Uterus (tissue), 3 donors: ENCODE measurements at regions not wholly inside any gene's neighbourhood (a gene's known extent, or its start where the extent isn't known, plus 50 kb on each side); places are given as distances from the start of the nearest gene placed in this dataset.

ENCODE experiments used
- DNase-seq, 2 donors: peaks; one replicate each; pipeline ENCODE4 v3.0.0-alpha.2; 2019 to 2020
- H3K27ac ChIP-seq, 2 donors: fragments of 200-600 bp; sonication (generic); 1 replicate in 1 of 2; 2 replicates in 1 of 2; pipeline ENCODE4 v1.5.1; 2016 to 2018
- H3K27me3 ChIP-seq, 2 donors: fragments of 200-600 bp; sonication (generic); one replicate each; pipeline ENCODE4 v1.5.1; 2018 to 2019; ENCODE audit warnings: control low read depth in 1 of 2
- H3K36me3 ChIP-seq, 2 donors: fragments of 200-600 bp; sonication (generic); one replicate each; pipeline ENCODE4 v1.5.1; 2019; ENCODE audit warnings: control low read depth in 1 of 2
- H3K4me1 ChIP-seq, 2 donors: fragments of 200-600 bp; sonication (generic); one replicate each; pipeline ENCODE4 v1.5.1; 2018 to 2019; ENCODE audit warnings: control low read depth in 1 of 2
- H3K4me3 ChIP-seq, 2 donors: fragments of 200-600 bp; sonication (generic); 1 replicate in 1 of 2; 2 replicates in 1 of 2; pipeline ENCODE4 v1.5.1; 2018 to 2019; ENCODE audit warnings: mild to moderate bottlenecking in 1 of 2
- H3K9me3 ChIP-seq, 2 donors: fragments of 200-600 bp; sonication (generic); one replicate each; pipeline ENCODE4 v1.5.1; 2019; ENCODE audit warnings: control low read depth in 1 of 2
- CTCF ChIP-seq, 4 experiments: fragments of 200-600 bp in 2 of 4; fragments of 450-650 bp in 2 of 4; sonication (generic) in 2 of 4; IDR thresholded peaks; one replicate each; pipeline ENCODE4 v1.5.1; 2016 to 2019; ENCODE audit warnings: antibody characterized with exemption in 4 of 4, mild to moderate bottlenecking in 2 of 4, moderate library complexity in 1 of 4
- POLR2A ChIP-seq, 2 donors: fragments of 450-650 bp; IDR thresholded peaks; one replicate each; pipeline ENCODE4 v1.6.1; 2016; ENCODE audit warnings: antibody characterized with exemption in 2 of 2, mild to moderate bottlenecking in 1 of 2, moderate library complexity in 1 of 2
- intact Hi-C: fragments of 100-400 bp; cut with DNase I; formaldehyde crosslinking; loops from one replicate; pipeline ENCODE4 v1.15.1; 2023; ENCODE audit warnings: low total_unique reads
- donor health status: DM: yes; HTN: yes; CAD: no.

- Histone ChIP-seq H3K4me3 (no peak overlapping the region), H3K27ac (no peak overlapping the region), H3K27me3 (no peaks in the 10 kb centered on the region), H3K36me3 (no peaks in the 10 kb centered on the region), H3K9me3 (no peaks in the 10 kb centered on the region), H3K4me1 (no peaks in the 10 kb centered on the region)
- intact Hi-C loops, result no loop called here
- DNase-seq, result no peak
- TF ChIP-seq CTCF (IDR thresholded peaks at IDR 0.05), result no peak
- no peak for TF ChIP-seq POLR2A (IDR thresholded peaks at IDR 0.05)
Observed at GRCh38 chr14:97021001-97021400, 223.8 kb downstream of the VRK1 start.

GRCh38 chr14:97021571-97022168 is 224.5 kb downstream of the VRK1 start:
- no peak overlapping the region for H3K4me3 ChIP-seq
- intact Hi-C loops, result no loop called here
- H3K27me3 ChIP-seq, result no peaks in the 10 kb centered on the region
- no peaks in the 10 kb centered on the region for H3K36me3 ChIP-seq
- no peak overlapping the region for H3K27ac ChIP-seq
- TF ChIP-seq CTCF (IDR thresholded peaks at IDR 0.05) (no peak), POLR2A (IDR thresholded peaks at IDR 0.05) (no peak)
- no peak for DNase-seq
- H3K4me1 ChIP-seq, result no peaks in the 10 kb centered on the region
- H3K9me3 ChIP-seq, result no peaks in the 10 kb centered on the region

- no peaks in the 10 kb centered on the region for H3K9me3 ChIP-seq
- intact Hi-C loops, result no loop called here
- H3K36me3 ChIP-seq, result no peaks in the 10 kb centered on the region
- no peaks in the 10 kb centered on the region for H3K4me1 ChIP-seq
- no peak overlapping the region for H3K27ac ChIP-seq
- H3K27me3 ChIP-seq, result no peaks in the 10 kb centered on the region
- H3K4me3 ChIP-seq, result no peak overlapping the region
- TF ChIP-seq POLR2A (IDR thresholded peaks at IDR 0.05) (no peak), CTCF (IDR thresholded peaks at IDR 0.05) (no peak)
- no peak for DNase-seq
Observed at GRCh38 chr14:97022741-97023140, 225.6 kb downstream of the VRK1 start.

GRCh38 chr14:97023871-97024270 is 226.7 kb downstream of the VRK1 start:
- no peaks in the 10 kb centered on the region for H3K27me3 ChIP-seq
- intact Hi-C loops, result no loop called here
- no peaks in the 10 kb centered on the region for H3K4me1 ChIP-seq
- H3K36me3 ChIP-seq, result no peaks in the 10 kb centered on the region
- no peak overlapping the region for H3K27ac ChIP-seq
- no peak for DNase-seq
- TF ChIP-seq POLR2A (IDR thresholded peaks at IDR 0.05) (no peak), CTCF (IDR thresholded peaks at IDR 0.05) (no peak)
- no peak overlapping the region for H3K4me3 ChIP-seq
- H3K9me3 ChIP-seq, result no peaks in the 10 kb centered on the region

GRCh38 chr14:97024300-97024699 is 227.1 kb downstream of the VRK1 start:
- intact Hi-C loops, result no loop called here
- DNase-seq, result no peak
- Histone ChIP-seq H3K9me3 (no peaks in the 10 kb centered on the region), H3K4me1 (no peaks in the 10 kb centered on the region), H3K27me3 (no peaks in the 10 kb centered on the region), H3K27ac (no peak overlapping the region), H3K36me3 (no peaks in the 10 kb centered on the region), H3K4me3 (no peak overlapping the region)
- no peak for TF ChIP-seq POLR2A (IDR thresholded peaks at IDR 0.05)
- TF ChIP-seq CTCF (IDR thresholded peaks at IDR 0.05), result no peak
